ENCODE measurements at regions not wholly inside any gene's neighbourhood (a gene's known extent, or its start where the extent isn't known, plus 50 kb on each side); places are given as distances from the start of the nearest gene placed in this dataset.
"Not testable (repeated sequence)": the region's sequence is repeated elsewhere in the genome, so short reads cannot be mapped to it uniquely, and the experiment has no call there.

DNA sequence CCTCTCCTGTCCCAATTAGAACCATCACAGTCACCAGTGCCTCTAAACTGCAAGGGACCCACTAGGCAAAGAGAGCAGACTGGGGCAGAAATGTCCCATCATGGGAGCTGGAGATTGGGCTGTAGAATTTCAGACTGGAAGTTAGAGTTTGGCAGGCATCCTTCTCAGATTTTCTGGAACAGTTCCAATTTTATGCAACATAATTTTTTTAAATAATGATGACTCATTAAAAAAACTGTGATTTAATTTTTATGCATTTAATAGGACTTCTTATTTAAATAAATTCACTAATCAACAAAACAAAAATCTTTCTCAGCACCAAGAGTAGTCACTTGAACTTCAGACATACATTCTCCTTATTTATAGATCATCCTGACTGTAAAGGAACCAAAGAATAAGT lies 84.6 kb upstream of the SLC7A14 start:
- H3K4me3 ChIP-seq (replicated peaks; ENCODE audit: low read depth, low read length): no peak overlapping the region
- TF ChIP-seq CTCF (IDR thresholded peaks at IDR 0.05; ENCODE audit: low read length, missing control alignments): no peak
- peak; percentile 25 for DNase-seq (ENCODE audit: low read depth)

DNA sequence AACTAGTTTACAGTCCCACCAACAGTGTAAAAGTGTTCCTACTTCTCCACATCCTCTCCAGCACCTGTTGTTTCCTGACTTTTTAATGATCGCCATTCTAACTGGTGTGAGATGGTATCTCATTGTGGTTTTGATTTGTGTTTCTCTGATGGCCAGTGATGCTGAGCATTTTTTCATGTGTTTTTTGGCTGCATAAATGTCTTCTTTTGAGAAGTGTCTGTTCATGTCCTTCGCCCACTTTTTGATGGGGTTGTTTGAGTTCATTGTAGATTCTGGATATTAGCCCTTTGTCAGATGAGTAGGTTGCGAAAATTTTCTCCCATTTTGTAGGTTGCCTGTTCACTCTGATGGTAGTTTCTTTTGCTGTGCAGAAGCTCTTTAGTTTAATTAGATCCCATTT lies 77.1 kb upstream of the SLC7A14 start:
- not testable (repeated sequence) for DNase-seq (ENCODE audit: low read depth); H3K4me3 ChIP-seq (replicated peaks; ENCODE audit: low read depth, low read length)

DNA sequence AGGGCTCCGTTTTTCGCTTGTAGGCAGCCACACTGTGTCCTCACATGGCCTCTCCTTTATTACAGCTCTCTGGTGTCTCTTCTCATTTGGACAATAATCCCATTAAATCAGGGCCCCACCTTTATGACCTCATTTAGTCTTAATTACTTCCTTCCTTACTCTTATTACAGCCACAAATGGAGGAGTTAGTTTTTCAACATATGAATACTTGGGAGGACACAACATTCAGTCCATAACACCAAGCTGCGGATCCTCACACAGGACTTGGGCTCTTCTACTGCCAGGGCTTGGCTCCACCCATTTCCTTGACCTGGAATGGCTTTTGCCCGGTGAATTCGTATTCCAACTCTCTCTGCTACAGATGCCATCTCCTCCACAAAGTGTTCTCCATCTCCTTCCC lies 74.3 kb upstream of the SLC7A14 start:
- DNase-seq (ENCODE audit: low read depth): no peak
- H3K4me3 ChIP-seq (replicated peaks; ENCODE audit: low read depth, low read length): no peak overlapping the region
- no peak for TF ChIP-seq CTCF (IDR thresholded peaks at IDR 0.05; ENCODE audit: low read length, missing control alignments)

DNA sequence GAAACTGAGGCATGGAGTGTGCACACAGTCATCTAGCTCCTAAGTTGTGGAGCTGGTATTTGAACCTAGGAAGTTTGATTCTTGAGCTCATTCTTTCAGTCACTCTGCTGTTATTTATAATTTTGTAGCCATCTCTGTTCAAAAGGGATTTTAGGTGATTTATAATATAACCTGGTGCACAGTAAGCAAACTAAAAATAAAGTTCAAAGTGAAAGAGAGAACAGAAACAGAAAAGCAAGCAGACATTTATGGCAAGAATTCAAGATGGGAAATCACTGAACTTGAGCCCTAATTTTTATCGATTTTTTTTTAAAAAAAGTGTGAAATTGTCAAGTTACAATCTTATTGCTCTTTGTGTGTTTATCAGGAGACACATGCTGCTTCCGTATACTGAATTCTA lies 71.4 kb upstream of the SLC7A14 start:
- DNase-seq (ENCODE audit: low read depth): no peak
- no peak overlapping the region for H3K4me3 ChIP-seq (replicated peaks; ENCODE audit: low read depth, low read length)
- TF ChIP-seq CTCF (IDR thresholded peaks at IDR 0.05; ENCODE audit: low read length, missing control alignments): no peak

DNA sequence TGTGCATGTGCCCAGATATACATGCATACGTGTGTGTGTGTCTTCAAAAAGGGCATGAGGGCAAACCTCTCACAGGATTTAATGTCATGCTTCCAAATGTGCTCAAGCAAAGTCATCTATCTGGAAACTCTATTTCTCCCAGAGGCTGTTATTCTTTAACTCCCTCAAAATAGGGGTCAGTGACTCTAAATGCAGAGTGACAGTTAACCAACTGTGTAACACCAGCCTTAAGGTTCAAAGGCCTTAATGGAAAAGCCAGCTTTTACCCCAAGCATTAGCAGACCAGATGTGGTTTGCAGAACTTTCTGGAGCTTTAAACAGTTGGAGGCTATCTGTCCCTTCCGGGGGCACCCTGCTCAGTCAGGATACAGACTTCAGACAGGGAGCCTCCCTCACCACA lies 70.4 kb upstream of the SLC7A14 start:
- no peak for DNase-seq (ENCODE audit: low read depth)
- H3K4me3 ChIP-seq (replicated peaks; ENCODE audit: low read depth, low read length): no peak overlapping the region
- TF ChIP-seq CTCF (IDR thresholded peaks at IDR 0.05; ENCODE audit: low read length, missing control alignments): no peak

DNA sequence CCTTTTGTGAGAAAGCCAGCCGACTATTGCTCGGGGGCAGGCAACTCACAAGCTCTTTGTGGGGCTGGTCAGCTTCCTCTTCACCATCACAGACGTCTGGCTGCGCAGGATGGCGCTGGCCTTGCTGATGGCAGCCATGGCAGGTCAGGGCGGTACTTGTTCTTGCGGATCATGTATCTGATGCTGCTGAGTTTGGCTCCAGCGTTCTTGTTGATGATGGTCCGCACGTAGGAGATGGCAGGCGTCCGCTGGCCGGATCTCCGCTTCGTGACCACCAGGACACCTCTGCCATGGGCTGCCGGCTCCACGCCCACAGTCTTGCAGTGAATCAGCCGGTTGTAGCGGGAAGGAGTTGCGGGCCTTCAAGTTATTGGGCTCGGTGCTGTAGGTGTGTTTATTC lies 67.9 kb upstream of the SLC7A14 start:
- DNase-seq (ENCODE audit: low read depth): no peak
- TF ChIP-seq CTCF (IDR thresholded peaks at IDR 0.05; ENCODE audit: low read length, missing control alignments): no peak
- H3K4me3 ChIP-seq (replicated peaks; ENCODE audit: low read depth, low read length): no peak overlapping the region

GRCh38 chr3:170651260-170651845 lies 65.5 kb upstream of the SLC7A14 start:
- no peak overlapping the region for H3K4me3 ChIP-seq (replicated peaks; ENCODE audit: low read depth, low read length)
- no peak for DNase-seq (ENCODE audit: low read depth)
- TF ChIP-seq CTCF (IDR thresholded peaks at IDR 0.05; ENCODE audit: low read length, missing control alignments): no peak

DNA sequence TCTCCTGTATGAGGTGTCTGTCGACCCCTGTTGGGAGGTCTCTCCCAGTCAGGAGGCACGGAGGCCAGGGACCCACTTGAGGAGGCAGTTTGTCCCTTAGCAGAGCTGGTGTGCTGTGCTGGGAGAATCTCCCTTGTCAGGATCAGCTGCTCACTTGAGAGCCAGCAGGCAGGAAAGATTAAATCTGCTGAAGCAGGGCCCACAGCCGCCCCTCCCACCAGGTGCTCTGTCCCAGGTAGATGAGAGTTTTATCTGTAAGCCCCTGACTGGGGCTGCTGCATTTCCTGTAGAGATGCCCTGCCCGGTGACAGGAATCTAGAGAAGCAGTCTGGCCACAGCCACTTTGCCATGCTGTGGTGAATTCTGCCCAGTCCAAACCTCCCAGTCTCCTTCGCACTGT lies 64.7 kb upstream of the SLC7A14 start:
- H3K4me3 ChIP-seq (replicated peaks; ENCODE audit: low read depth, low read length); DNase-seq (ENCODE audit: low read depth): not testable (repeated sequence)
